ENCODE measurements at regions not wholly inside any gene's neighbourhood (a gene's known extent, or its start where the extent isn't known, plus 50 kb on each side); places are given as distances from the start of the nearest gene placed in this dataset.
"Not testable (repeated sequence)": the region's sequence is repeated elsewhere in the genome, so short reads cannot be mapped to it uniquely, and the experiment has no call there.

GRCh38 chr14:40367717-40368116 lies 935.5 kb upstream of the FBXO33 start:
- DNase-seq (ENCODE audit: low spot score): no peak

GRCh38 chr14:40365305-40365704 lies 933.1 kb upstream of the FBXO33 start:
- DNase-seq (ENCODE audit: low spot score): no peak

DNA sequence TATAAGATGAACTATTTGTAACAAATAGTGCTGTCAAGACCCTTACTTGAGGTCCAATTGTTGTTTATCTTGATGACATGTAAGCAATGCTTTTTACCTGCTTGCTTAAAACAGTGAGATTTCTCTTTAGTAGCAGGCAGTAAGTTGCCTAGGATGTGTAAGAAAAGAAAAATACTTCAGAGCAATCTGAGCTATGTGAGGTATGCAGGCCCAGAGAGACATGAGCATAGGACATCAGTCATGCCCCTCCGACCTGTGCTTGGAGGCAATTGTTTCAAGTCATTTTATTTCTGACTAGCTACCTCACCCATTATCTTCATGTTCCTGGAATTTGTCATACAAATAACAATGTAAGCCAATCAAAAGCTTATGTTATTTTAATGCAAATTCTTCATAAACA lies 930.6 kb upstream of the FBXO33 start:
- DNase-seq (ENCODE audit: low spot score): no peak

DNA sequence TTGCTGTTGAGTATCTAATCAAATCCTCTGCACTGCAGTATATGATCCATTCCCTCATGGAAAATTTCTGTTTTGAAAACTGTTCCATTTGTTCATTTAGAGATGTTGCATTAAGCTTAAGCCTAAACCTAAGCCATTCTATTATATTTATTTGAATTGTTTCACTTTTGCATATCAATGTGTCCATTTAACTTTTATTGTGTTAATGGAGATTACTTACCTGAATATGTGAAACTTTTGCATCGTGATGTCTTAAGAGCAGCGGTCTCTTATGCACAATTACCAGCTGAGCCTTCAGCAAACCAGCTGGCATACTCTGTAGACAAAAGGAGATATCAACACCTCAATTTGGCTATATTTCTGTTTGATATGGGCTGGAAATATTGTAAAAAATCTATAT lies 922.5 kb upstream of the FBXO33 start:
- DNase-seq (ENCODE audit: low spot score): no peak

DNA sequence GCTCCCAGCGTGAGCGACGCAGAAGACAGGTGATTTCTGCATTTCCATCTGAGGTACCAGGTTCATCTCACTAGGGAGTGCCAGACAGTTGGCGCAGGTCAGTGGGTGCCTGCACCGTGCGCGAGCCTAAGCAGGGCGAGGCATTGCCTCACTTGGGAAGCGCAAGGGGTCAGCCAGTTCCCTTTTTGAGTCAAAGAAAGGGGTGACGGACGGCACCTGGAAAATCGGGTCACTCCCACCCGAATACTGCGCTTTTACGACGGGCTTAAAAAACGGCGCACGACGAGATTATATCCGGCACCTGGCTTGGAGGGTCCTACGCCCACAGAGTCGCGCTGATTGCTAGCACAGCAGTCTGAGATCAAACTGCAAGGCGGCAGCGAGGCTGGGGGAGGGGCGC lies 915.9 kb upstream of the FBXO33 start:
- DNase-seq (ENCODE audit: low spot score): not testable (repeated sequence)

GRCh38 chr14:40347675-40348074 lies 915.4 kb upstream of the FBXO33 start:
- no peak for DNase-seq (ENCODE audit: low spot score)

GRCh38 chr14:40346275-40346674 lies 914.0 kb upstream of the FBXO33 start:
- no peak for DNase-seq (ENCODE audit: low spot score)

DNA sequence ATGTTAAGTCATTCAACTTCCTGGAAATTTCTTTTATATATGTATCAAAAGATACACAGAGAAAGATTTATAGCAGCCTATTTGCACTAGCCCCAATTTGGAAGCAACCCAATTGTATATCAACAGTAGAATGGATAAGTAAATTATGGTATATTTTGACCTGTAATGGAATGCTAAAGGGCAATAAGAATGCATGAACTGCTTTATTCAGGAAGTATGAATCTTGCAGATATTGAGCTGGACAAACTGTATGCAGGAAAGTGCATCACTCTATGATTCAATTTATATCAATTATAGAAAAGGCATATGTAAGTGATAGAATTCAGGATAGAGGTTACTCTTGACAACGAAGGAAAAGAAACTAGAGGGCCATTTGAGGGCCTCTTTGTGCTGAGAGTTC lies 913.1 kb upstream of the FBXO33 start:
- no peak for DNase-seq (ENCODE audit: low spot score)

DNA sequence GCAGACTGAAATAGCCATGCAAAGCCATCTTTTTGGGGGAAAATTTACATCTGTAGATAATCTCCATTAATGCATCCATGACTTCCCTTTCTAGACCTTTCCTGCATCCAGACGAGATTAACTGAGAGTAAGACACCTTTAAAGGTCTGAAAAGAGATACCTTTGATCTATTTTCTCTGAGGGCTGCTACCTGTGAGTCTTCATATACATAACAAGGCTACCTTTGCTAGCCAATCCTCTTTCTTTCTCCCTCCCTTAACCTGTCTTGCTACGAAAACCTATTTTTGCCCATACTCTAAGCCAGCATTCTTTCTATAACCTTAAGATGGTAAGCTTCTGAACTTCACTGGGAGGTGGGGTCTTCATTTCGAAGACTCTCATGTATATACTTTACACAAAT lies 908.5 kb upstream of the FBXO33 start:
- no peak for DNase-seq (ENCODE audit: low spot score)

DNA sequence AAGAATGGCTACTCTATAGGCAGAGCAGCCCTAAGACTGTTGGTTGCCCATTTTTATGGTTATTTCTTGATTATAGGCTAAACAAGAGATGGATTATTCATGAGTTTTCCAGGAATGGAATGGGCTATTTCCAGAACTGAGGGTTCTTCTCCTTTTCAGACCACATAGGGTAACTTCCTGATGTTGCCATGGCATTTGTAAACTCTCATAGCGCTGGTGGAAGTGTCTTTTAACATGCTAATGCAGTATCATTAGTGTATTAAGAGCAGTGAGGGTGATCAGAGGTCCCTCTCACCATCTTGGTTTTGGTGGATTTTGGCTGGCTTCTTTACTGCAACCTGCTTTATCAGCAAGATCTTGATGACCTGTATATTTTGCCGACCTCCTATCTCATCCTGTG lies 904.6 kb upstream of the FBXO33 start:
- DNase-seq (ENCODE audit: low spot score): no peak

GRCh38 chr14:40326519-40326918 lies 894.3 kb upstream of the FBXO33 start:
- not testable (repeated sequence) for DNase-seq (ENCODE audit: low spot score)

- no peak for DNase-seq (ENCODE audit: low spot score)
Observed at GRCh38 chr14:40318211-40318719, 886.0 kb upstream of the FBXO33 start.

GRCh38 chr14:40317690-40318089 lies 885.5 kb upstream of the FBXO33 start:
- no peak for DNase-seq (ENCODE audit: low spot score)

DNA sequence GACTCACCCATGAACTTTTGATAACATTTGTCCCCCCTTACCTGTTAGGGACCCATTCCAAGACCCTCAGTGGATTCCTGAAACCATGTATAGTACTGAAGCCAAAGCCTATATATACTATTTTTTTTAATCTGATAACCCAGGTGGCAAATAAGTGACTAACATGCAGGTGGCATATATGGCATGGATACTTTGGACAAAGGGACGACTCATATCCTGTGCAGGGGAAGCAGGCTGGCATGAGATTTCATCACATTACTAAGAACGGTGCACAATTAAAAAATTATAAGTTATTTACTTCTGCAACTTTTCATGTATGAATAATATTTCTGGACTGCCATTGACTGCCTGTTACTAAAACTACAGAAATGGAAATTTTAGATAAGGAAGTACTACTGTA lies 880.1 kb upstream of the FBXO33 start:
- no peak for DNase-seq (ENCODE audit: low spot score)

DNA sequence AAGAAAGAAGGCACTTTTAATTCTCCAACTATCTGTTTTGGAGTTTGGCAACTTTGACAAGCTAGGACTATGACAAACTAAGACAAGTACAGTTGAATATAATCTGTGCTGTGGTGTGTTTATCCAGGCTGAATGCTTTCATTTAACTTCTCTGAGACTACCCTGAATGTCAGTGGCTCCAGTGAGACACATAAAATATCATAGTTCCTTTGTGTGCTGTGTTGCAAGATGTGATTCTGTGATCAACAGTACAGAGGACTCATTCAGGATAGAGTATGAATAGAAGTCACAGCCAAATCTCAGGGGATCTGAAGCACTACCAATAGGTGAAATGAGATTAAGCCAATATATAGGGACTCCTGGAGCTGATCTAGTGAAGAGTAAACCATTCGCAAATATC lies 876.9 kb upstream of the FBXO33 start:
- no peak for DNase-seq (ENCODE audit: low spot score)

DNA sequence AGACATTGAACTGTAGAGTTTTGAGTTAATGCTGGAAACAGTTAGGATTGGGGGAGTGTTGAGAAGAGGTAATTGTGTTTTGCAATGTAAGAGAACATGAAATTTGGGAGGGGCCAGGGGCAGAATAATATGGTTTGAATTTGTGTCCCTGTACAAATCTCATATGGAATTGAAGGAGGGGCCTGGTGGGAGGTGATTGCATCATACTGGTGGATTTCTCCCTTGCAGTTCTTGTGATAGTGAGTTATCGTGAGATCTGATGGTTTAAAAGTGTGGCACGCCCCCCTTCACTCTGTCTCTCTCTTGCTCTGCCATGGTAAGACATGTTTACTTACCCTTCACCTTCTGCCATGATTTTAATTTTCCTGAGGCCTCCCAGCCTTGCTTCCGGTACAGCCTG lies 876.0 kb upstream of the FBXO33 start:
- DNase-seq (ENCODE audit: low spot score): no peak

DNA sequence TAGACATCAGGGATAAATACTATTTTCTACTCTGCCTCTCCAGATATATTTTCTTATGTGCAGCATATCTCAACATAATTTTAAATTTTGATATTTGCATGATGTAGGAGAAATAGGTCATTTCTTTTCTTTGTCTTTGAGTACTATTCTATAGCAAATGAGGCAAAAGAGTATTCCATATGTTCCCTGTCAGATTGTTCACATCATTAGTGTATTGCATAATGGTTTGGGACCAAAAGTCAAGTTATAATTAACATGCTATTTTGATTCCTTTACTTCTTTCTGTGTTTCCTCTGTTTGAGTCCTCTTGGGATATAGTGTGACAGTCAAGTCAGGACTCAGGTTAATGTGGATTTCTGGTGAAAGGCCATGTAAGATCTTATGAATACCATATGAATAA lies 864.6 kb upstream of the FBXO33 start:
- DNase-seq (ENCODE audit: low spot score): no peak

GRCh38 chr14:40292664-40293063 lies 860.4 kb upstream of the FBXO33 start:
- DNase-seq (ENCODE audit: low spot score): no peak

- DNase-seq (ENCODE audit: low spot score): no peak
Observed at GRCh38 chr14:40282196-40282595, 850.0 kb upstream of the FBXO33 start.

DNA sequence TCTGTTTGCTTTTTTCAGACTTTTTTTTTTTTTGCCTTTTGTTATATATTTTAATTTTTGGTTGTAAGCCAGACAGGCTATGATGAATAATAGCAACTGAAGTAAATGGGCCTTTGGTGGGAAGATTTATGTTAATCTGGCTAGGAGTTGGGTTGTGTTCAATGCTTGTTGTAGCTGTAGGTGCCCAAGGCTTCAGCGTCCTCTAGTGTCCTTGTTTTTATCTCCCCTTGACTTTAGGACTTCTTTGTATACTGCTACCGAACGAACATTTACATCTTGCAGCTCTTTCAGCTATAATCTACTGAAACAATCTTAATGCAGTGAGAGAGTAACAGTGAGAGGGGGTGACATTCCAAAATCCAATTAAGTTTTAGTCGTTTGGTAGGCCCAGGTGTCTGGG lies 848.4 kb upstream of the FBXO33 start:
- DNase-seq (ENCODE audit: low spot score): no peak

DNA sequence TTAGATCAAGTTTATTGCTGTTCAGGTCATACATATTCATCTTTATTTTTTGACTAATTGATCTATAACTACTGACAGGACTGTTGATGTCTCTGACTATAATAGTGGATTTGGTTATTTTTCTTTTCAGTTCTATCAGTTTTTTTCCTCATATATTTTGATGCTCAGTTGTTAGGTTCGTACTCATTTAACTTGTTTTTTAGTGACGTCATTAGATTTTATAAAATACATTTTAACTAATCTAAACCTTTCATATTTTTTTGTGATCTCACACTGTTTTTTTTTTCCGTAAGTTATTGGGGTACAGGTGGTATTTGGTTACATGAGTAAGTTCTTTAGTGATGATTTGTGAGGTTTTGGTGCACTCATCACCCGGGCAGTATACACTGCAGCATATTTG lies 841.2 kb upstream of the FBXO33 start:
- DNase-seq (ENCODE audit: low spot score): no peak

GRCh38 chr14:40271480-40271879 lies 839.2 kb upstream of the FBXO33 start:
- DNase-seq (ENCODE audit: low spot score): no peak

DNA sequence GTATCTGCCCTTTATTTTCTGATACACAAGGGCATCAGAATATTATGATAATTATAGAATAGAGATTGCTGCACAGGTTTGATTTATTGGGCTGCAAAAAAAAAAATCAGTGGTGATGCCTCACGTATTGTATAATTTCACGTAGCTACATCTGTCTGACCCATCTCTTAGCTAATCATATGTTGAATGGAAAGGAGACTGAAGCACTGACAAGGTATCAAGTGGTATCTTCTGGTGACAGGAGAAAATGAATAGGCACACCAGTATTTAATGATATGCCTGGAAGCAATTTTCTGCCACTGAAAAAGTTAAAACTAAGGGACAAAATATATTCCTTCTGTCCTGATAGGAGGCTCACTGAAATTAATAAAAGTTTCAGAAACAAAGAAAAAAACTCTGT lies 837.2 kb upstream of the FBXO33 start:
- no peak for DNase-seq (ENCODE audit: low spot score)

DNA sequence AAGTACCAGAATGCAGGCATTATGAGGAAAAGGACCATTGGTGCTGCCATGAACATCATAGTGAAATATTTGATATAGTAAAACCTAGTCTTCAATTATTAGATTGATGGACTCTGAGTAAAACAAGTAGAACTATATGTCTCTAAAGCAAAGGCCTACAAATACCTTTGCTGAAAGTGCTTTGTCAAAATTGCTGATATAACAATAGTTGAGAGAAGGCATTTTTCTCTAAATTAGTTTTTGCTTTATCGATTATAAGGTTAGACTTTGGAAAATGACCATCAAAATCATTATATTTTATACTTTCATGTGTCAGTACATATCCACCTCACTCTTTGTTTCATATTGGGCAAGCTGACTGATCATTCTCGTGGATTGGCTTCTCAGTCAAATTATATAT lies 836.0 kb upstream of the FBXO33 start:
- DNase-seq (ENCODE audit: low spot score): no peak

- no peak for DNase-seq (ENCODE audit: low spot score)
Observed at GRCh38 chr14:40265096-40265495, 832.9 kb upstream of the FBXO33 start.

Data from hematopoietic multipotent progenitor cell treated with erythropoietin and hydrocortisone succinate and interleukin-3 and kit ligand, for 15 days (in vitro differentiated cells).